ENCODE measurements at regions not wholly inside any gene's neighbourhood (a gene's known extent, or its start where the extent isn't known, plus 50 kb on each side); places are given as distances from the start of the nearest gene placed in this dataset.

GRCh38 chr3:189118896-189119295 is 52.9 kb upstream of the TPRG1 start:
- DNase-seq, result no peak

GRCh38 chr3:189119950-189120349 is 51.8 kb upstream of the TPRG1 start:
- DNase-seq, result no peak

GRCh38 chr3:189121092-189121491 is 50.7 kb upstream of the TPRG1 start:
- no peak for DNase-seq

Measured in 8988T (cell line).